Activated T-cell treated with anti-CD3 and anti-CD28 coated beads for 48 hours (primary cell): ENCODE measurements at regions not wholly inside any gene's neighbourhood (a gene's known extent, or its start where the extent isn't known, plus 50 kb on each side); places are given as distances from the start of the nearest gene placed in this dataset.

ENCODE experiments used
- DNase-seq: peaks from one replicate; pipeline ENCODE4 v3.0.0-alpha.2; 2020; ENCODE audit warnings: low read depth

DNA sequence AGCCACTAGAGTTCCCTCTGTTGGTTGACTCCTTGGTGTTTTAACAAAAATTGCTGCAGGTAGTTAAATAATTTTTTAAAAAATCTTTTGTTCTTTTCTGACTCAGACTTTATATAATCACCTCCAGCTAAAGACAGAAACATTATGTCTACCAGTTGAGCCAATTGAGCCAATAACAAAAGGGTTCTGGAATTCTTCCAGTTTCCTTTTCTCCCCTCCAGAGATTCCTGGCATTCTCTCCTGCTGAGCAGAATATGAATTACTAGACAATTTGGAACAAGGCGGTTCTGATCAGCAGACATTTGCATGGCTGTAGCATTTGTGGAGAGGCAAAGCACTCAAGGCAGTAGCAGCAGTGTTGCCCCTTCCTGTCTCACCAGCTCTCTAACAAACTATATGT lies 144.0 kb upstream of the SLC35B3 start:
- no peak for DNase-seq

DNA sequence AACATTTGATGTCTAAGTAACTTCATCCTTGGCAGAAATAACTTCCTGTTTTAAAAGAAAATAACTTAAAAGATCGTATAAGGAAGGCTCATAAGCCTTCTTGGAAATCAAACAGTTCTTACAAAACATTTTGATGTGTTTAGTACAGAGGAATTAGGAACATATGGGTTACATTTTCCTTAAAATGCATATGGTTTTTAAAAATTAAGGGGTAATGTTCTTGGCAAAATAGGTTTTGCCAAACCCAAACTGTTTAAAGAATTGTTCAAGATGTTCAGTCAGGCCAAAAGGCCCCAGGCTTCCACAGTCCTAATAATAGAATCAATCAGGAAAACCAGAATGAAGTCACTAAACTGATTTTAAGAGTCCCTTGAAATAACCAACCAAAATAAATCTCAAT lies 142.7 kb upstream of the SLC35B3 start:
- DNase-seq, result no peak

DNA sequence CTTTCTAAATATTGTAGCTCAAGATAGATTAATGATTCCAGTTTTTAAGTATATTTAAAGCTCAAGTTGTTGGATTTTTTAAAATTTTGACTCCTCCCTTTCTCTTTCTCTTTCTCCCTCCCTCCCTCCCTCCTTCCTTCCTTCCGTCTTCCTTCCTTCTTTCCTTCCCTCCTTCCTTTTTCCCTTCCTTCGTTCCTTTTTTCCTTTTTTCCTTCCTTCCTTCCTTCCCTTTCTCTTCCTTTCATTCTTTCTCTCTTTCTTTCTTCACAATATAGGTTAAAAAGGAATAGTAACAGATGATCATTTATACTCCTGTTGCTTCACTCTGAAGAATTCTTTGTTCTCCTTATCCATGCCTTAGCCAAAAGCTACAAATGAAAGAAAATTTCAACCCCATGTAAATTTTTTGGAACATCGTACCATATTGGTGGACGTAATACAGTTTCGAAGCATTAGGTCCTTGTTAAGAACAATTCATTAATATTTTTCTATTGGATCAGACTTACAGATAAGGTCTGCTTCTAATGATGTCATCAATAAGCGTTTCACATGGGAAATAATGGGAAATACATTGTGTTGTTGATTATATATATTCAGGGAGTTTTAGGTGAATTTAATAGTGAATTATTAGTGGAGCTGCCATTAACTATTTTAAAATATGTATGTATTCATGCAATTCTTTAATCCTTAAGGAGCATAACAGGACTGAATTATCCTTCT lies 139.6 kb upstream of the SLC35B3 start:
- no peak for DNase-seq

DNA sequence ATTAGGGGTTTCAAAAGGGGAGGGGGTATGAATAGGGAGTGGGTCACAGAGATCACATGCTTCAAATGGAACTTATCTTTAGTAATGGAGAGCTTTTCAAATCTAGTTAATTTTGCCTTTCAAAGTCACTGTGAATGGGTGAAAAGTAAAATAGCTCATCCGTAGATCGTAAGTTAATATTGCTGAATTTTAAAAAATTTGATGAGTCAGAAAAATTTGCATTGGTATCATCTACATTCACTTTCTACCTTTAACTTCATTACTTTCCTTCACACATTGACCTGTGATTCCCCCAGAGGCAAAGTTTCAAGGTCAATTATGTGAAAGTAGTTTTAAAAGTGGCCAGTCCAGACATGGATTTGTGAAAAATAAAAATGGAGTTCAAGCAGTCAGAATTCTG lies 139.0 kb upstream of the SLC35B3 start:
- DNase-seq, result no peak

DNA sequence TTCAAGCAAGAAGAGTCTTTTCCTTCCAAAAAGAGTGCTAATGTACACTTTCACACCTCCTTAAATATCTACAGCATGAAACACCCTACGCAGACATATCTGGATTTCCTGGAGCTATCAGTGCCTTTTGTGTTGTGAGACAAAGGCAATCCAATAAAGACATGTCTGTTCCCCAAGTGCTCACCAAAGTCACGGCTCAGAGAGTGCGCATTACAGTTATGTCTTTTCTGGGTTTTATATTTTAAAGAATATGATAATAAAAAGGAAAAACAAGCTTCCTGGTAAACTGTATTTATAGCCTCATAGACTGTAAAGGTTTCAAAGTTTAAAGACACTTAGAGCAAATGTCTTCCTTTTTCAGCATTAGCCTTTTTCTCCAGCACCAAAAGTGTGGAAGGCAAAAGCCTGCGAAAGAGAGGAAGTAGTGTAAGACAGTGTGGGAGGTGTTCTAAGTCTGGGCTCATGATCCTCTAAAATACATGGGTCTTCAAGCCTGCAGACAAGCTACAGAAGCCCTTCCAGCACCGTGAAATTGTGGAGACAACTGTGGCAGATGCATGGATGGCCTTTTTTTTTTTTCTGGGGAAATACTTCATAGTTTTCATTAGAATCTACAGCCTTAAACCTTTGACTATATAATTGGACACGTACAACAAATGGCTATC lies 135.0 kb upstream of the SLC35B3 start:
- DNase-seq, result no peak

DNA sequence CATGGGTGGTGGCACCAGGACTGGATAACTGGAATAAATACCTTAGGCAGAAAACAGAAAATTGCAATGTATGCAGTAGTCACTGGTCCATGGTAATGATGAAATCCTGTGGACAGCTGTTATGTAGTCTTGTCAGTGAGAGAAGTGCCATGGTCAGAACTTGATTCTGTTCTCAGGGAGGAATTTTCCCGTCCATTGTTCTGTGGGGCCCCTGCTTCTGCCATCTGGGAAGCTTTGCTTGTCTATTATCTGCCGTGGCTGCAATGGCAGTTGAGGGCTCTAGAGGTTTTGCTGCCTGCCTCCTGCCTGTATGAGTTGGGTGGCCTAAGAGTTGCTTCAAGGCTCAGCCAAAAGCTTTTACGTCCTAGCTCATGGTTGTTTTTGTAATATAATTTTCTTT lies 126.8 kb upstream of the SLC35B3 start:
- DNase-seq, result no peak

DNA sequence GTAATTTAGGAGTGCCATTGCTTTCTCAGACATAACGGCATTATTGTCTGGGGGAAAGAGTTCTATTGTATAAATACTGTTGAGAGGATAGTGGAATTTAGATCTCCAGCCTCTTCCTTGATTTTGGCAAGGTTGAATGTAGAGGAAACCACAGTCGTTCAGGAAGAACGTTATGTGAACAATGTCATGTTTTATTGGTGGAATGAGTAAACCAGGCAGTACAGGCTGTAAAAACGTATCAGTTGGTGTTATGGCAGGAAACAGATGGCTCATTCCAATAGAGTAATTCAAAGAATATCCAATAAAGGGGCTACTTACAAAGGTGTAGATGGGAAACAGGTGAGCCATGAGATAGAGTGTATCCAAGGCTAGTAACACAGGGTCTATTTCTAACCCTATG lies 123.6 kb upstream of the SLC35B3 start:
- DNase-seq, result no peak

DNA sequence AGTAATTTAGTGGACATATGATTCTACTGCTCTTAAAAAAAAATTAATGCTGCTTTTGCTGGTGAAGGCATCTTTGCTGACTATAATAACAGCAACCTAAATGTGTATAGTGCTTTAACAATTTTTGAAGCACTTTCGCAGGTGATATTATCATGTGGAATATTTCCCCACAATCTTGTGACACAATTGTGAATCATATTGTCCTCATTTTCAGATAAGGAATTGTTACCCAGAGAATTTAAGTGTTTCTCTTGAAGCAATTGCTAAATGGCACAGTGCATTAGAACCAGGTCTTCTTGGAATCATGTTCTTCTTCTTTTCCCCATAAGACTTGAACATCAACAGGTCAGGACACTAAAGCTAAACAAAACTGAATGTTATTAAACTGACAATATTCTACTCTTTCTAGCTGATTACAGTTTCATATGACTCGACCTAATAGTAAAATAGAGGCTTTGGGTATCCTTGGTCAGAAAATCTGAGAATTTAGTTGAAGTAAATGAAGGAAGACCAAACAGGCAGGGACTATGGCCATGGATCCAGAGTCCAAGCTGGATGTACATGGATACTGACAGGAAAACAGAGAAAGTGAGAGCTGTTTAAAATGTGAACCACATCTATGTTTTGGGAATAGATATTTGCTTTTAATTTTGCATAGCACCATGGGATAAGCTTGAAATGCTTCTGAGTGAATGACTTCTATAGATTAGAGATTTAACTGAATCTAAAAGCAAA lies 121.8 kb upstream of the SLC35B3 start:
- no peak for DNase-seq

DNA sequence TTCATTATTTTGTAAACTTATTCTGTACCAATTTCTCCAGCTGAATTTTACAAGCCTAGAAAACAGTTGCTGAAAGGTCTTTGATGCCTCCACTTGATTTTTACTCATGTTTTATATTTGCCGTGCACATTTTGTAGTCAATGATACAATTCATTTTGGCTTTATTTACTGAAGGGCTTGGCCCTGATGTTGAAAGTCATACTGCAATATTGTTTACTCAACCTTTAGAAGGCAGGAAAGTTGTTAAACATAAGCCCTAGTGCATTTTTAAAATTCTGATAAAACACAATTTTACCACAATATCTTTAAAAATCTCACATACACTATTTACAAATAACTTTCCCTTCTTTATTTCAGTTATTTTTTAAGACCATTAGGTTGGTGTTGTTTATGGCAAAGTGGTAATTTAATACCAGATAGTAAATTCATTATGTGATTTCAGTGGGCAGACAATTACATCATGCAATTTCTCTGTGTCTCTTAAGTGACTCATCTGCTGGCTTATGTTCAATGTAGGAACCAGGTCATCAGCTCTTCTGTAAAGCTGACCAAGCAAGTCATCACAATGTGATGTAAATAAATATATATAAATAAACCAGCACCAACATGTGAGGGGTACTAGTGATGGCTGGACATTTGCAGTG lies 121.1 kb upstream of the SLC35B3 start:
- no peak for DNase-seq

DNA sequence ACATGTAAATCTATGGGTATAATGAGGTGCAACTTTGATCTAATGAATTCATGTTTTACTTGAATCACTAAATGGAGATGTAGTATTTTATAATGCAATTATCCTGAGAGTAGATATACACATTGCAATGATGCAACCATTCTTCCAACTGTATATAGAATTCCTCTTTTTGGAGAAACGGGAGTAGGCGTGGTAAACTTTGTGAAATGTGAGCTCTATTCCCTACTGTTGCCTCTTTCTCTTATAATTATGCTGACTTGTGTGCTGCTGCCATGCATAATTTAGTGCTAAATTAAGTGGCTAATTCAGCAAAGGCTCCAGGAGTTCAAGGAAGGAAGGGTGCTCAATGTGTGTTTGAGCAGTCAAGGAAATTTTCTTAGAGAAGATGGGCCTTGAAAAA lies 116.6 kb upstream of the SLC35B3 start:
- no peak for DNase-seq

DNA sequence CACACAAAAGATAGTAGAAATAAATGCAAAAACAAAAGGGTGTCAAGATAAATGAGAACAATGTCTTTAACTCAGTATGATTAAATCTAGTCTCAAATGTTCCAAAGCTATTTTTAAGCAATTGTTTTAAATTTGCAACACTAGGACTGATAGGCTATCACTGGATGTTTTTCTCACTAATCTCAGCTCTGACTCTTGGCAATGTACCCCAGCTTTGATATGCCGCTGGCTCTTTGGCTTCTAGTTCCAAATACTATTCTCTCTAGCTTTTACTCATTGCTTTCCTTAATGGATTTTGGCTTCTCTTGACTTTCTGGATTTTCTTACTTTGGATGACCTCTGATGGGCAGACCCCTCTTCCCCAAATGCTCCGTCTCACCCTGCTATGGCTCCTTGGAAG lies 116.0 kb upstream of the SLC35B3 start:
- DNase-seq, result no peak

DNA sequence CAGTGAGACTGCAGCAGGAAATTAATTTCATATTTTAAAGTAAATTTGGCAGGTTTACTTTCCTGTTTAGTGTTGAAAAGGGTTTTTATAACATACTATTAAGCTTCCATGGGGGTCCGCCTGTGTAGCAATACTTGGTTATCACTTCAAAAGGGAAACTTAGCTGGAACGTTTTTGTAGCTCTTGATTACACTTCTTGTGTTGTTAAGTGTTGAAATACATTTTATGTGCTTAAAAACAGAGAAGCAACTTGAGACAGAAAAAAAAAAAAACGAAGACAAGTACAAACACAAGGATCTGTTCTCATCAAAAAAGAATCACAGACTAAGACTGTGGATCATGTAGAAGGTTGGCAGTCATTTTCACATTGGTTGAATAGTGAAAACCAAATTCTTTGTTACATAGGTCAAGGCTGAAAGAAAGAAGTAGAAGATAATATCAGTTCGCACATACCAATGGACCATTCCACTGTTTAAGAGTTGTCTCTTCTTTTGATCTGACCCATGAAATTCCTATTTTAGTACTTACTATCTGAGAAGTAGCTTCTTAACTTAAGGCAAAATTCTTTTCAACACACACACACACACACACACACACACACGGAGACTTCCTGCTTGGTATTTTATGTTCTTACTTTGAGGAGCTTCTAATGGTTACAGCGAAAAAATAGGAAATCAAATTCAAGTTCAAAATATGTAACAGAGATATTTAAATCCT lies 113.9 kb upstream of the SLC35B3 start:
- DNase-seq, result no peak

DNA sequence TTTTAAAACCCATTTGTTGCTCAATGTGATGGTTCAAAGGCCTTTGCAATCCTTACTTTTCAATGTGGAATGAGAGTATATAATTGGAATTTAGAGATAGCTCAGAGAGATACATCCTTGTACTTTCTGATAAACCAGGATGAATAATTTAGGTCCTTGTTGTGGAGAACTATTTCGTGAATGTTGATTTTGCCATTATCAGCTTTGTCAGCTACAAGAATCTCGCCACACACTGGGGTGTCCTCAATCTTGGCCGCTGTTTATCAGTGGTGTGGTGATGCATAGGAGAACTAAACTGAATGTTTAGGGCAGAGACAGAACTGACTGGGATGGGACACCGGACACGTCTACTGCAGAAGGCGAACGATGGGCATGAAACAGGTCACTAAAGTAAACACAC lies 111.2 kb upstream of the SLC35B3 start:
- DNase-seq, result no peak

DNA sequence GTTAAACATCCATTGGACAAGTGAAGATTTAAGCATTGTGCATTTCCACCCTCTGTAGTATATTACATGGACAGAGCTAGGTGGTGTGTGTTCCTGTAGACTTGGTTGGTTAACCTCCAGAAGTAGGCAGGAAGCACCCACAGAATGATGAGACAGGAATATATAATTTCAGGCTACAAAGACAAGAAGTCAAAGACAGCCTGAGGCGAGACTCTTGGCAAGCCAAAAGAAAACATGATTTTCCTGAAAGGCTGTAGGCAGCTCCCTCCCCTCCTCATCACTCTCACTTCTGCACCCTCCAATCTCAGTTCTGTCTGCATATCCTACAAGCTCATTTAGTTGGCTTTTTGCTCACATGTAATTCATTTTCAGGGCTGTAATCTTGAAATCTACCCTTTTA lies 110.0 kb upstream of the SLC35B3 start:
- DNase-seq, result no peak

DNA sequence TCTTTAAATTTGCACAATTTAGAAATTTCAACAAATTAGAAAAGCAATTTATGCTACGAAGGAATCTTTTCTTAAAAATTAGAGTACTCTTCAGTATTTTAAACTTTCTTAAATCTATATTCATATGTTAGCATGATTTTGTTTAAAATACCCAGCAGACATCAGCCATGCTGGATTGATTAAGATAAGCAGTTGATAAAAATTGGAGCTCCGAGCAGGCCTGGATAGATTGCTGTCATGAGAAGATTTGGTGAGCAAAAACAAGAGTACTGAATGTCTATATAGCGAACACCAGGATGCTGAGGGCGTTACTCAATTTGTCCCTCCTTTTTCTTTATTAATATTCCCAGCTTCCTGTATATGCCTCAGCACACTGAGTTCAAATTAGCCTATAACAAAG lies 108.4 kb upstream of the SLC35B3 start:
- no peak for DNase-seq

DNA sequence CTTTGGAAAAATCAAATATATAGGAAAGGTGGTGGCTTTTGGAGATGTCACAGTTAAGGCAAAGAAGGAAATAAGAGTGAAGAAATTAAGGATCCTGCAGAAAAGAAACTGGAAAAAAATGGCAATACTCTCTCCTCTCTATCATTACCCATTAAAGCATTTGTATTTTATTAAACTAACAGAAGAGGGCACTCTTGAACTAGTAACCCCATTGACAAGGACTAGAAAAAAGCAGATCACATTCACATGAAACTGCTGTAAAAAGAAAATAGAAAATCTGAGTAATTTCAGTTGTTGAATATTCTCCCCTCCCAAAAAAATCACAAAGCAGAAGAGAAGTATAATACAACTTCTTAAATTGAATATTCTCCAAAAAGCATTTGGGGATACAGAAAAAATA lies 104.1 kb upstream of the SLC35B3 start:
- no peak for DNase-seq

DNA sequence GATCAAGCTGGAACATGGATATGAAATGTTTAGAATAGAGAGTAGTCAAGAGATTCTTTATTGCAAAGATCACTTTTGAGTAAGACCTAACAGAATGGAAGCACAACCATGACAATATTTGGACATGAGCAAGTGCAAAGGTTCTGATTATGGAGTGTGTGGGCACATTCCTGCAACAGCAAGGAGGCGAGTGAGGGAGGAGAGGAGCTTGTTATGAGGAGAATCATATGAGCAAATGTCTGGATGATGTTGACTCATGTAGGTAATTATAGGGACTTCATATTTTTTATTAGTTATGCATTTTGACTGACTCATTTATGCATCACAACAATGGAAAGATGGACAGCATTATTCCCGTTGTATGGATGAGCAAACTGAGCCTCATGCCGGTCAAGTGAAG lies 100.8 kb upstream of the SLC35B3 start:
- no peak for DNase-seq

DNA sequence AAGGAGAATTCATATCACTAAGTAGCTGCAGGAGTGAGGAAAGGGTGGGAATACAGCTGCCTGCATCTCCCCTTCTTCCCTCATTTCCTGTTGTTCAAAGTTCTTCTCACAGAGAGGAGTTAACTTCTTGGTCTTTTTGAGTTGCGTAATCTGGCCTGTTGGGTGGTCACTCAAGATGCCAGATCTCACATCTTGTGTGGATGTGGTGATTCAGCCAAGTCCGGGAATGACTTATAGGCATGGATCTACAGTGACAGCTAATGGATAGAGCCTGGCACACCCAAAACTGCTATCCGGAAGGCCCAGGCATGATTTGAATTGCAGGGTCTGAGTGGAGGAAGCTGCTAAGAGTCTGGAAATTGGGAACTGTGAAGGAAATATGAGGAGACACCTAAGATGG lies 100.2 kb upstream of the SLC35B3 start:
- no peak for DNase-seq

DNA sequence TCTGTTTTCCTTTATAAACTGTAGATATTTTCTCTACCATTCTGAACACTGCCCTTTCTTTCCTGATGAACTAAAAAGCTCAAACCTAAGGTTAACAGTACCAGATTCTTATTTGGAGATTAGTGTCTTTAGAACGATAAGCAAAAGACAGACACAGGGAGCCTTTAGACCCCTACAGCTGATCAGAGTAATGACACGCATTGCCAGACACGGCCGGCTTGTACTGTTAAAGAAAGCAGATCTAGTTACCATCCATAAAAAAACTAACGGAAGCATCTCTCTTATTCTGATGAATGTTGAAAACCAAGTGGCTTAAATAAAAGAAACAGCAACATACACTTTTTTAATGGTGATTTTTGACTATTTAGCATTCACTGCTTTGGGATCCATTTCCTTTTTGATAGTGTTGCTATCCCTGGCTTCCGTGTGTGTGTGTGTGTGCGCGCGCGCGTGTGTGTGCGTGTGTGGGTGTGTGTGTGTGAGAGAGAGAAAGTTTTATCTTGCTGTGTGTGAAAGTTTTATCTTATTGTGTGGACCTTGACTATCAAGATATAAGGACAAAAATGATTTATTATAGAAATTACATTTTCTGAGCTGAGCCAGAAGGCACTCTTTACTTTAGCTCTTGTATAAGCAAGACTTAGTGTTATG lies 95.6 kb upstream of the SLC35B3 start:
- no peak for DNase-seq

DNA sequence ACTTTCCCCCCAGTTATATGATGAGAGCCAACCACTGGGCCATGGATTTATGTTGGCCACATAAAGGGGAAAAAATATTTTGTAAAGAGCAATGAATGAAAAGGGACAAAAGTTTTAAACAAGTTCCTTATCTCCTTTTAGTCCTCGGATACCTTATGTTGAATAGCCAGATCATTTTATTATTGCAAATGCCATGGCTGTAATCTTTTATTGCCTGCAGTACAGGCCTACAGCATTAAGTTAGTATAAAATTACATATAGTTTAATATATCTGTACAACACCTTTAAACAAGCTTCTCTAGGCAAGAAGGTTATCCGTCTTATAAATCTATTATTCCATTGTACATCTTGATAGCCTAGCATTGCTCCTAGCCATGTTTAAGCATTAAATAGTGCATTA lies 93.9 kb upstream of the SLC35B3 start:
- DNase-seq, result no peak

DNA sequence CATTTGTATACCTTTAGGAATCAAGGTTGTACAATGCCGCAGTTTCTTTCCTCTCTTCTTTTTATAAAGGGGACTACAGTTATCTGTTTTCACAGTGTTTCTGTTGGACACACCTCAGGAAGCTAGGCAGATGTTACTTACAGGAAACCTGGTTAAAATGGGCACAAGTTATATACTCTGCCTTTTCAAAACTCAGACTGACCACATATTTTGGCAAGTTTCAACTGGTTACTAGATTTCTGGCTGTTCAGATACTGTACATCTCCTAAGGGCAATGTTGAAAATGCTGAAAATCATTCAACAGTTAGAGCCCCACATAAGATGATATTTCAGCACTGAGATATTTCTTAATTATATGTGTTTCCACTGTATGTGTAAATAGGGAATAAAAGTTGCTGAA lies 92.5 kb upstream of the SLC35B3 start:
- no peak for DNase-seq

DNA sequence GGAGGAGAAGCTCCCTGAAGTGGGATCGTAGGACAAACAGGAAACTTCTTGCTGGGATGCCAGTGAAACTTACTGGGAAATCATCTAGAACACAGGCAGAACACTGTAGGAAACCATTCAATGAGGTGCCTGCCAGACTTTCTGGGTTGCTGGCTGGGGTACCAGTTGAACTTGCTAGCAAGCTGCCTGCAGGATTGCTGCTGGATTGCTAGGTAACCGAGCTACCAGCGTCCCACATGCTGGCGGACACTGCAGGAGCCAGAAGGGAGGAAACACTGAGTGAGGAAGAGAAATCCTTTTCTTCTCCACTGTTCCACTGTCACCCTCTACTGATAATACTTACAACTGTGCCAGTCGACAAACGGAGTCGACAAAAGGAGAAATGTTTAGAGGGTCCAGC lies 91.3 kb upstream of the SLC35B3 start:
- no peak for DNase-seq
